Activated T-helper 2 cell treated with anti-CD3 and anti-CD28 coated beads, Interferon-gamma antibody, Interleukin-2, Interleukin-4, amounts not matched to agents 10 μg/mL and 5 μg/mL and 100 μg/mL, durations not matched to agents 14 hours and 24 hours and 36 hours (primary cell): ENCODE measurements at regions not wholly inside any gene's neighbourhood (a gene's known extent, or its start where the extent isn't known, plus 50 kb on each side); places are given as distances from the start of the nearest gene placed in this dataset.

ENCODE experiments used
- DNase-seq: peaks from one replicate; pipeline ENCODE4 v3.0.0; 2021; ENCODE audit warnings: low spot score
- H3K27ac Mint-ChIP-seq: one replicate; pipeline ENCODE4 v1.8.0; 2021; ENCODE audit warnings: mixed read lengths
- H3K27me3 Mint-ChIP-seq: one replicate; pipeline ENCODE4 v1.8.0; 2021; ENCODE audit warnings: low read depth, mixed read lengths
- H3K36me3 Mint-ChIP-seq: one replicate; pipeline ENCODE4 v1.8.0; 2021; ENCODE audit warnings: low read depth, mixed read lengths
- H3K4me1 Mint-ChIP-seq: one replicate; pipeline ENCODE4 v1.8.0; 2021; ENCODE audit warnings: low read depth, mixed read lengths
- H3K4me3 Mint-ChIP-seq: one replicate; pipeline ENCODE4 v1.8.0; 2021; ENCODE audit warnings: low read depth, mild to moderate bottlenecking, moderate library complexity, mixed read lengths
- H3K9me3 Mint-ChIP-seq: one replicate; pipeline ENCODE4 v1.8.0; 2021; ENCODE audit warnings: mixed read lengths
- intact Hi-C: fragments of 100-400 bp; cut with micrococcal nuclease; formaldehyde crosslinking; loops from one replicate; pipeline ENCODE4 v1.15.1; 2023

DNA sequence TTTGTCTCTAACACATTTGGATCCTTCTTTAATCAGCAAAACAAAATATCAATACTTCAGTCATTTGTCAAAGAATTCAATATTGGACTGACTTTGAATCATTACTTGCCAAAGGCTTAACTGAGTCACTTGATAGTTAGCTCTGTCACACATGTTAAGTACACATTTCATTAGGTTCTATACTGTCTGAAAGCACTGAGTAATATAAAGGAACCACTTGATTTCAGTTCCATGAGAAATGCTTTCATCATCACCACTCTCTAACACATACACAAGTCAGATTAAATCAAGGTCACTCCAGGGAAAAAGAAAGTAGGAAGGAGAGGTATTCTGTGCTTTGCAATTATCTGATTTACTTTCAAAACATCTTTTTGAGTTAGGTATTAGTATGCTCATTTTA, 1233.1 kb downstream of the C4orf33 start:
- Mint-ChIP-seq H3K9me3 (no peaks in the 10 kb centered on the region), H3K27me3 (no peaks in the 10 kb centered on the region), H3K4me1 (no peaks in the 10 kb centered on the region), H3K36me3 (no peaks in the 10 kb centered on the region), H3K27ac (no peak overlapping the region), H3K4me3 (no peak overlapping the region)
- intact Hi-C loops: no loop called here
- DNase-seq: no peak

DNA sequence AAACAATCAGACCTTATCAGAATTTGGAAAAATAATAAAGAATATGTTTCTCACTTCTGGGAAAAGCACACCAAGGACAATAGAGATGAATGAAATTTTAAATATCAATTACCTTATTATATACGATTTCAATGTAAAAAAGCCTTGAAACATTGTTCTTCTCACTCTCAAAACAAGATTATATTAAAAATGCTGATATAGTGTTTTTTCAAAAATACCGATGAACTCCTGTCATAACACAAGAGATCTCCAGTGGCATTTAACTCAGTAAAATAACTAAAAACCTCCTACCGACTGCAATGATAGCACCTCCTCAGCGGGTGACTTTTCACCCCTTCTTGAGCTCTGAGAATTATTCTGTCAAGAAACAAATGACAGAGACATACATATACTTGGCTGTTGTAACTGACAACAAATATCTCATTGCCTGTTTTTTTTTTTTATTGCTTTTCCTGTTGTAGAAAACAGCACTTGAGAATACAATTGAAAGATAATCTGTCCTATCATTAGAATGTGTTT, 1237.3 kb downstream of the C4orf33 start:
- no peaks in the 10 kb centered on the region for H3K9me3 Mint-ChIP-seq
- no peak overlapping the region for H3K4me3 Mint-ChIP-seq
- intact Hi-C loops: no loop called here
- H3K36me3 Mint-ChIP-seq: no peaks in the 10 kb centered on the region
- no peak overlapping the region for H3K27ac Mint-ChIP-seq
- DNase-seq: no peak
- no peaks in the 10 kb centered on the region for H3K4me1 Mint-ChIP-seq
- no peaks in the 10 kb centered on the region for H3K27me3 Mint-ChIP-seq

- H3K27ac Mint-ChIP-seq: no peak overlapping the region
- H3K4me3 Mint-ChIP-seq: no peak overlapping the region
- no peaks in the 10 kb centered on the region for H3K4me1 Mint-ChIP-seq
- no peak for DNase-seq
- H3K36me3 Mint-ChIP-seq: no peaks in the 10 kb centered on the region
- no peaks in the 10 kb centered on the region for H3K27me3 Mint-ChIP-seq
- H3K9me3 Mint-ChIP-seq: no peaks in the 10 kb centered on the region
- intact Hi-C loops: no loop called here
Measured at GRCh38 chr4:130335417-130336194, 1239.7 kb downstream of the C4orf33 start.

DNA sequence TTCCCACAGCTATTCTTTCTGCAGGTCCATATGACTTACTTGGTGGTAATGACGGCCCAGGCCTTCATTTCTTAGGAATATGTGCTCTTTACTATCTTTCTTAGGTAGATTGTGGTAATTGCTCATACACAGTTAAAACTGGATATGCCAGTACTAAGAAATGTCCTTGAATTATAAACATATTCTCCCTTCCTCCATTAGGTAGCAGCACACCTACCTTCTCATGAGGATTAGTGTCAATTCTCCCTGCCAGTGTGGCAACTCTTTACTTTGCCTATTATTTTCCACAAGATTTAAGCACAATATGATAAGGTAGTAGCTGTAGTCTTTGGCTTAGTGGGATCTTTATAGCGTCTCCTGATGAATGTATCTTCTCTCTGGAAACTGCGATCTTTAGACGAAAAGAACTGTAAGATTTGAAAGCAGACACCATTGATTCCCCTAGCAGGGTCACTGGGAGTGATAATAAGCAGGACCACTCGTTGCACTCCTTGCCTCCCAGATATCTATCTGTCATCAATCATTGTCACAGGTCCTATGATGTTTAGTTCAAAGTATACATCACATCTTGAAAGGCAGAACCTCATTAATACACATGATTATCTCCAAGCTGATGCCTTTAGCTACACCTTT, 1240.7 kb downstream of the C4orf33 start:
- H3K9me3 Mint-ChIP-seq: no peaks in the 10 kb centered on the region
- H3K4me1 Mint-ChIP-seq: no peaks in the 10 kb centered on the region
- intact Hi-C loops: no loop called here
- H3K4me3 Mint-ChIP-seq: no peak overlapping the region
- no peak for DNase-seq
- H3K36me3 Mint-ChIP-seq: no peaks in the 10 kb centered on the region
- no peak overlapping the region for H3K27ac Mint-ChIP-seq
- no peaks in the 10 kb centered on the region for H3K27me3 Mint-ChIP-seq

DNA sequence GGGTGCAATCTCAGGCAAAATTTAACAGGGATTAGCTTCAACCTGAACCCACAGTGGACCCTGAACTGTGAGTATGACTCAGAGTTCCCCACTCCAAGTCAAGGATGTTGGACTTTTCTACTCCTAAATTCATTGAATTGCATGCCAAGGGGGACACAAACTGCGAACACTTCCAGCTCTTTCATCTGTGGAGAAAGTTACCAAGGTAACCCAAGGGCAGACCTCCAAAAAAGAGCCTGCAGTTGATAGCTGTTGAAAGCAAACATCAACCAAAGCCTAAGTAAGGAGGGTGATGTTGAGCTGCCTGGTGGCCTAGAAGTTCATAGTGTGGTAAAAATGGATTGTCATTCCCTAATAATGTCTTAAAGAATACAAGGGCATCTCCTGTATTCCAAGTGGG, 1242.9 kb downstream of the C4orf33 start:
- Mint-ChIP-seq H3K4me3 (no peak overlapping the region), H3K4me1 (no peaks in the 10 kb centered on the region), H3K27me3 (no peaks in the 10 kb centered on the region), H3K9me3 (no peaks in the 10 kb centered on the region), H3K36me3 (no peaks in the 10 kb centered on the region), H3K27ac (no peak overlapping the region)
- DNase-seq: no peak
- intact Hi-C loops: no loop called here

DNA sequence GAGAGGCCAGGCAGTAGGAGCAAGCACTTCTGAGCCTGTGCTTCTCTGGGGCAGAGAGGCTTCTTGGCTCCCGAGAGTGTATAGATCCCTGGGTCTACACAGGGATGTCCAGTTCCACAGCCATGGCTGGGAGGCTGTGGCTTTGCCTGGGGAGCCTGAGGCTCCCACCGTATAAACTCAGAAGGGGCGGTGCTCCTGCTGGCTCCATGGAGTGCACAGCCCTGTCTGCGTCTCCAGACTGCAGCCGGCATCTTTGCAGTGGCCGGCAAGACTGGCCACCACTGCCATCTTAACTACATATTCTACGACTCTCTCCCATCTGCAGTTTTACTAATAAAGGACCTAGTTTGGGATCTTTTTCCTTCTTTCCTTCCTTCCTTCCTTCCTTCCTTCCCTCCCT, 1253.8 kb downstream of the C4orf33 start:
- Mint-ChIP-seq H3K4me3 (no peak overlapping the region), H3K9me3 (no peaks in the 10 kb centered on the region), H3K27me3 (no peaks in the 10 kb centered on the region), H3K36me3 (no peaks in the 10 kb centered on the region), H3K27ac (no peak overlapping the region), H3K4me1 (no peaks in the 10 kb centered on the region)
- intact Hi-C loops: no loop called here
- no peak for DNase-seq

GRCh38 chr4:130356873-130357272, 1260.9 kb downstream of the C4orf33 start:
- no peak for DNase-seq
- Mint-ChIP-seq H3K4me1 (no peaks in the 10 kb centered on the region), H3K9me3 (no peaks in the 10 kb centered on the region), H3K4me3 (no peak overlapping the region), H3K36me3 (no peaks in the 10 kb centered on the region), H3K27ac (no peak overlapping the region), H3K27me3 (no peaks in the 10 kb centered on the region)
- intact Hi-C loops: no loop called here

GRCh38 chr4:130359542-130359941, 1263.6 kb downstream of the C4orf33 start:
- DNase-seq: no peak
- Mint-ChIP-seq H3K27me3 (no peaks in the 10 kb centered on the region), H3K27ac (no peak overlapping the region), H3K4me3 (no peak overlapping the region), H3K36me3 (no peaks in the 10 kb centered on the region), H3K4me1 (no peaks in the 10 kb centered on the region), H3K9me3 (no peaks in the 10 kb centered on the region)
- intact Hi-C loops: no loop called here

GRCh38 chr4:130361616-130362015, 1265.7 kb downstream of the C4orf33 start:
- no peaks in the 10 kb centered on the region for H3K9me3 Mint-ChIP-seq
- no peaks in the 10 kb centered on the region for H3K27me3 Mint-ChIP-seq
- DNase-seq: no peak
- H3K27ac Mint-ChIP-seq: no peak overlapping the region
- no peaks in the 10 kb centered on the region for H3K4me1 Mint-ChIP-seq
- H3K4me3 Mint-ChIP-seq: no peak overlapping the region
- intact Hi-C loops: no loop called here
- H3K36me3 Mint-ChIP-seq: no peaks in the 10 kb centered on the region

DNA sequence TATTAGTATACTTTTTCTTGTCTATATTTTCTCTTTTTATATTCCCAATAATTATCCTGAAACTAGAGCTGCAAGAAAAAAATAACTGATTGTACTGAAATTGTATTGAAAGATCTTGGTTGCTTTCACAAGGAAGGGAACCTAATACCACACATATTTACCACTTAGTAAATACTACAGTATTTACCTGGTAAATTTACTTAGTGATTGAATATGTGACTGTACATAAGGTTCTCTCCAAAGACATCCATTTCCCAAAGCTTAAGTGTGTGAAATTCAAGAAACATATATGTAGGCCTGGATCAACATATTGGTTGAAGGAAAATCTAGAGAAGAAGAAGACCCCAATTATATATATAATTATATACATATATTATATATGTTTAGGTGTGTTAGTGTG, 1272.7 kb downstream of the C4orf33 start:
- no peak for DNase-seq
- H3K27ac Mint-ChIP-seq: no peak overlapping the region
- H3K4me3 Mint-ChIP-seq: no peak overlapping the region
- intact Hi-C loops: no loop called here
- H3K27me3 Mint-ChIP-seq: no peaks in the 10 kb centered on the region
- H3K36me3 Mint-ChIP-seq: no peaks in the 10 kb centered on the region
- no peaks in the 10 kb centered on the region for H3K9me3 Mint-ChIP-seq
- no peaks in the 10 kb centered on the region for H3K4me1 Mint-ChIP-seq

DNA sequence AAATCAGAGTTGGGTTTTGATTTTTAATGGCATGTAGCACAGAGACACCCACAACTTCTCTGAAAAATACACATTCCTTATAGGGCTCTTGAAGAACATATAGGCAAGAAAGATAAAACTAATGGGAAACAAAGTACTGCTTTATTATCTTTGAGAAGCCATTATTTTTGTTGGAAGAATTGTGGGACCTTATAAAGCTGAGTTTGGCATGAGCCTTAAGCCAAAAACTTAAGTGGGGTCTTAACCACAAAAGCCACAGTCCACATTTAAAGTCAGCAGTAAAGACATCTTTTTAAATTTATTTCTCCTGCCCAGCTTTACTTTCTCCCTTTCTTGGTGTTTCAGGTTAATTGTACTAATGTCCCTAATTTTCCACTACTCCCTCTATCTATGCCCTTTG, 1297.3 kb downstream of the C4orf33 start:
- H3K4me1 Mint-ChIP-seq: no peaks in the 10 kb centered on the region

DNA sequence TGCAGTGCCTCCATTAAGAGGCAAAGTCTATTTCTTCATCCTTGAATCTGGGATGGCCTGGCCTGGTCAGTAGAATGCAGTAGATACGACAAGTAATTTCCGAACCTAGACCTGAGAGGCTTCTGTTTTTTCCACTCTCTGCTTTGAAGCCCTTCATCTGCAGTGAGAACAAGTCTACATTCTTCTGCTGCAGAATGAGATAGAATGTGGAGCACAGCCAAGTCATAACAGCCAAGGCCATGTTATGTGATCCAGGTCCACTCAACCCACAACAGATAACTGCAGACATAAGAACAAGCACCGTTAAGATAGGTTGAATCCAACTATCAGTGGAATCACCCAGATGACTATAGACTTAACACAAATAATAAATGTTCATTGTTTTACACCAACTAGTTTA, 1297.7 kb downstream of the C4orf33 start:
- intact Hi-C loops: no loop called here
- no peaks in the 10 kb centered on the region for H3K36me3 Mint-ChIP-seq

More for the DNA sequence above, 1297.3 kb downstream of the C4orf33 start:
- intact Hi-C loops: no loop called here
- Mint-ChIP-seq H3K4me3 (no peak overlapping the region), H3K27me3 (no peaks in the 10 kb centered on the region), H3K36me3 (no peaks in the 10 kb centered on the region), H3K9me3 (no peaks in the 10 kb centered on the region), H3K27ac (no peak overlapping the region)
- DNase-seq: no peak

DNA sequence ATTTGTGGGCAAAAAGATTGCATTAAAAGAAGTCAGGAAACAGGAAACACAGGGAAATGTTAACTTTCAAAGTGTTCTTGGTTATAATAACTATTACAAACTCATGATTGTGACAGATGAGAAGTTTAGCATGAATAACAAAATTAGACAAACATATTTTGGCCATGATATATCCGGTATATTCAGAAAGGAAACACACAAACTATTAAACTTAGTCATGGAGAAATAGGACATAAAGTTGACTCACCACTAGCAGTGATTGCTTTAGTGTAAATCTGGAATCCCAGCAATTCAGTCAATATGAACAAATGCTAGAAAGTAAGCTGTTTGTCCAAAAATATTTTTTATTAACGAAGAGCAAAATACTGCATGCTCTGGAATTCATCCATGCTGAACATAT, 1299.9 kb downstream of the C4orf33 start:
- no peak for DNase-seq
- Mint-ChIP-seq H3K9me3 (no peaks in the 10 kb centered on the region), H3K4me1 (no peaks in the 10 kb centered on the region), H3K27ac (no peak overlapping the region), H3K4me3 (no peak overlapping the region), H3K27me3 (no peaks in the 10 kb centered on the region), H3K36me3 (no peaks in the 10 kb centered on the region)
- intact Hi-C loops: no loop called here

More for the DNA sequence above, 1297.7 kb downstream of the C4orf33 start:
- H3K4me1 Mint-ChIP-seq: no peaks in the 10 kb centered on the region
- no peaks in the 10 kb centered on the region for H3K9me3 Mint-ChIP-seq
- H3K27ac Mint-ChIP-seq: no peak overlapping the region
- H3K4me3 Mint-ChIP-seq: no peak overlapping the region
- DNase-seq: no peak
- H3K27me3 Mint-ChIP-seq: no peaks in the 10 kb centered on the region
